ENCODE measurements at regions not wholly inside any gene's neighbourhood (a gene's known extent, or its start where the extent isn't known, plus 50 kb on each side); places are given as distances from the start of the nearest gene placed in this dataset.

DNA sequence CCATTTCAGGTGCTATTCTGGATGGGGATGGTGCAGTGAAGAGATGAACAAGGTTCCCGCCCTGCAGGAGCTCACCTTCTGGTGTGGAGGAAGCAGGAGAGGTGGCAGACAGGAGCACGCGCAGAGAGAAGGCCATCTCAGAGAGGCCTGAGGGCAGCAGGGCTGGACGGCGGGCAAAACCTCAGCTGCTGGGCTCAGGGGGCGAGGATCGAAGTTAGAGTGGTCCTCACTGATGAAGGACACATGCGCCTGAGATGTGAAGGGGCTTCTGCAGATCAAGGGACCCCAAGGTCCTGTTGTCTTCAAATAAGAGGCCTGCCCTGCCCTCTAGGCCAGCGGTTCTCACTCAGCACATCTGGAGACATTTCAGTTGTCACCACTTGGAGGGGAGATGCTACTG, 198.4 kb upstream of the PMEPA1 start:
- Histone ChIP-seq H3K36me3 (ENCODE audit: insufficient read depth, low read length) (no peaks in the 10 kb centered on the region), H3K4me2 (ENCODE audit: low read length) (no peak overlapping the region), H3K4me1 (ENCODE audit: insufficient read depth, low read length, poor library complexity, severe bottlenecking) (no peaks in the 10 kb centered on the region), H3K79me2 (ENCODE audit: insufficient read depth, low read depth, low read length) (no peaks in the 10 kb centered on the region), H3K9me2 (ENCODE audit: insufficient read depth, low read length) (no peaks in the 10 kb centered on the region), H3K4me3 (ENCODE audit: low read depth, low read length, poor library complexity, severe bottlenecking) (no peak overlapping the region), H2AFZ (ENCODE audit: low read length) (no peak overlapping the region), H4K20me1 (ENCODE audit: insufficient read depth, low read length) (no peaks in the 10 kb centered on the region), H3K27ac (ENCODE audit: low read depth, low read length, poor library complexity, severe bottlenecking) (no peak overlapping the region), H3K9me3 (ENCODE audit: low read length) (no peaks in the 10 kb centered on the region)
- no TSS peak for BruUV-seq (replicated peaks)
- DNase-seq (ENCODE audit: low spot score), result no peak
- CTCF ChIA-PET (ENCODE audit: unreplicated experiment), result interaction anchor here (0.6 kb wide), 1 partner anchor 405 kb away, joined by 3 read pairs; no protein-coding TSS in a partner anchor
- TF ChIP-seq EZH2phosphoT487 (IDR thresholded peaks at IDR 0.05; ENCODE audit: borderline replicate concordance, low read depth, low read length), result no peak
- TF ChIP-seq, protein P1, sequence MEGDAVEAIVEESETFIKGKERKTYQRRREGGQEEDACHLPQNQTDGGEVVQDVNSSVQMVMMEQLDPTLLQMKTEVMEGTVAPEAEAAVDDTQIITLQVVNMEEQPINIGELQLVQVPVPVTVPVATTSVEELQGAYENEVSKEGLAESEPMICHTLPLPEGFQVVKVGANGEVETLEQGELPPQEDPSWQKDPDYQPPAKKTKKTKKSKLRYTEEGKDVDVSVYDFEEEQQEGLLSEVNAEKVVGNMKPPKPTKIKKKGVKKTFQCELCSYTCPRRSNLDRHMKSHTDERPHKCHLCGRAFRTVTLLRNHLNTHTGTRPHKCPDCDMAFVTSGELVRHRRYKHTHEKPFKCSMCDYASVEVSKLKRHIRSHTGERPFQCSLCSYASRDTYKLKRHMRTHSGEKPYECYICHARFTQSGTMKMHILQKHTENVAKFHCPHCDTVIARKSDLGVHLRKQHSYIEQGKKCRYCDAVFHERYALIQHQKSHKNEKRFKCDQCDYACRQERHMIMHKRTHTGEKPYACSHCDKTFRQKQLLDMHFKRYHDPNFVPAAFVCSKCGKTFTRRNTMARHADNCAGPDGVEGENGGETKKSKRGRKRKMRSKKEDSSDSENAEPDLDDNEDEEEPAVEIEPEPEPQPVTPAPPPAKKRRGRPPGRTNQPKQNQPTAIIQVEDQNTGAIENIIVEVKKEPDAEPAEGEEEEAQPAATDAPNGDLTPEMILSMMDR (conservative IDR thresholded peaks at IDR 0.05; ENCODE audit: low read length), result no peak
- POLR2A ChIA-PET, result no interaction called here
- intact Hi-C loops (cut with micrococcal nuclease; ENCODE audit: unreplicated experiment), result no loop called here

DNA sequence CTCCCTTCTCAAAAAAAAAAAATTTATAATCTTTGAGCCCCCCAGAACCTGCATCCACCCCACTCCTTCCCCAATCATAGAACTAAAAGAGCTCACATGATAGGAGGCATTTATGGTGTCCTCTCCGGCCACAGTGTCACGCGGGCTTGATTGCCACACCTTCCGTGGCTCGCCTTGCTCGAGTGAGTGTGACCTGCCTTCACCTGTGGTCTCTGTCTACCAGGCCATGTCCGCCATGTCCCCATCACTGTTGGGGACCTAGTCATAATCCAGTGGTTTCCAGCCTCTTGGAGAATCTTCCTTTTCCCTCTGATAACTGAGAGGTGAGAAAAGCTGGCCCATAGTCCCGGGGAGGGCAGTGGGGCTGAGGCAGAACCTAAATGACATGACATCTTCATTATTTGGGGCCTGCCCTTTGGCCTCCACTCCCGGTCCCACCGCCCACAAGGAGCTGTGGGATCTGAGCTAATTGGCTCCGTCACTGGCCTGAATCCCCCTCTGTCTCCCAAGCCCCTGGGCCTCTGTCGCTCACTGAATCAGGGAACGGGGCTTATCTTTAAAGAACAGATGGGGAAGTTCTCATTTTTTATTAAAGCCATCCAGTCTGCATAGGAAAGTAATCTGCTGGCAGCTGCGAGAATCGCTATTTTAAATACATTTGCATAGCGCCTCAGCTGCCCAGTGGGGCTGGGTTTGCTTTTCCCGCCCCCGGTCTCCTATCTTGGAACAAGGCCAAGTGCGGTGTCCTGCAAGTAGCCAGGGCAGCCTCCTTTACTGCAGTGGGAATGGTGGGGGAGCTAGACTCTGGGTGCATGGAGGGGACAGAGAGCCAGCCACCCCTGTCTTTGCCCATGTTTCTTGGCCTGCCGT, 197.6 kb upstream of the PMEPA1 start:
- no peak overlapping the region for H3K27ac ChIP-seq (ENCODE audit: low read depth, low read length, poor library complexity, severe bottlenecking)
- BruUV-seq (replicated peaks), result no TSS peak
- no peak overlapping the region for H2AFZ ChIP-seq (ENCODE audit: low read length)
- intact Hi-C loops (cut with micrococcal nuclease; ENCODE audit: unreplicated experiment), result no loop called here
- H3K4me2 ChIP-seq (ENCODE audit: low read length), result no peak overlapping the region
- POLR2A ChIA-PET, result interaction anchor here (1.4 kb wide), 1 partner anchor 9 kb away, joined by 5 read pairs; no protein-coding TSS in a partner anchor
- no peak for DNase-seq (ENCODE audit: low spot score)
- H3K79me2 ChIP-seq (ENCODE audit: insufficient read depth, low read depth, low read length), result no peaks in the 10 kb centered on the region
- no peaks in the 10 kb centered on the region for H3K36me3 ChIP-seq (ENCODE audit: insufficient read depth, low read length)
- no peaks in the 10 kb centered on the region for H3K4me1 ChIP-seq (ENCODE audit: insufficient read depth, low read length, poor library complexity, severe bottlenecking)
- H3K4me3 ChIP-seq (ENCODE audit: low read depth, low read length, poor library complexity, severe bottlenecking), result no peak overlapping the region
- no peaks in the 10 kb centered on the region for H3K9me3 ChIP-seq (ENCODE audit: low read length)
- TF ChIP-seq, protein P1 (conservative IDR thresholded peaks at IDR 0.05; ENCODE audit: low read length), result no peak
- TF ChIP-seq EZH2phosphoT487 (IDR thresholded peaks at IDR 0.05; ENCODE audit: borderline replicate concordance, low read depth, low read length), result no peak
- CTCF ChIA-PET (ENCODE audit: unreplicated experiment), result interaction anchor here (0.6 kb wide), 1 partner anchor 405 kb away, joined by 3 read pairs; no protein-coding TSS in a partner anchor
- no peaks in the 10 kb centered on the region for H3K9me2 ChIP-seq (ENCODE audit: insufficient read depth, low read length)
- H4K20me1 ChIP-seq (ENCODE audit: insufficient read depth, low read length), result no peaks in the 10 kb centered on the region

DNA sequence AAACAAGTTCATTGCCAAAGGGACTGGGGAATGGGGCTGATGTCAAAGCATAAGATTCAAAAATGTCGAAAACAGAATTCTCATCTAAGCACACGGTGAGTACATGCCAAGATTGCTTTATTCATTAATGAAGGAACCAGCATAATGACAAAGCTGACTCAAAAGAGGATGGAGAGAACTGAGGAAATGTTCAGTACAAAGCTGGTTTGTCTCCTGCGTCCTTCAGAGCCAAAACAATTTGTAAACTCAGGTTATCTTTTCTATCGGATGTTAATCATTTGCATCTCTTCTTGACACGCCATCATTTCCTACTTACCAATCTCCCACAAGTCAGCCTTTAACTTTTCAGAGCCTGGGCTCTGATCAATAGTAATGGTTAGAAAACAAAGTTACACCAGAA, 195.6 kb upstream of the PMEPA1 start:
- no peak overlapping the region for H3K4me3 ChIP-seq (ENCODE audit: low read depth, low read length, poor library complexity, severe bottlenecking)
- intact Hi-C loops (cut with micrococcal nuclease; ENCODE audit: unreplicated experiment), result no loop called here
- CTCF ChIA-PET (ENCODE audit: unreplicated experiment), result no interaction called here

More for the DNA sequence above, 195.6 kb upstream of the PMEPA1 start:
- Histone ChIP-seq H3K9me3 (ENCODE audit: low read length) (no peaks in the 10 kb centered on the region), H2AFZ (ENCODE audit: low read length) (no peak overlapping the region), H3K36me3 (ENCODE audit: insufficient read depth, low read length) (no peaks in the 10 kb centered on the region), H4K20me1 (ENCODE audit: insufficient read depth, low read length) (no peaks in the 10 kb centered on the region), H3K27ac (ENCODE audit: low read depth, low read length, poor library complexity, severe bottlenecking) (no peak overlapping the region), H3K4me1 (ENCODE audit: insufficient read depth, low read length, poor library complexity, severe bottlenecking) (no peaks in the 10 kb centered on the region), H3K4me2 (ENCODE audit: low read length) (no peak overlapping the region), H3K9me2 (ENCODE audit: insufficient read depth, low read length) (no peaks in the 10 kb centered on the region), H3K79me2 (ENCODE audit: insufficient read depth, low read depth, low read length) (no peaks in the 10 kb centered on the region)
- no peak for DNase-seq (ENCODE audit: low spot score)
- POLR2A ChIA-PET, result interaction anchor here (0.6 kb wide), 1 partner anchor 186 kb away, joined by 3 read pairs; no protein-coding TSS in a partner anchor
- no peak for TF ChIP-seq EZH2phosphoT487 (IDR thresholded peaks at IDR 0.05; ENCODE audit: borderline replicate concordance, low read depth, low read length)
- TF ChIP-seq, protein P1 (conservative IDR thresholded peaks at IDR 0.05; ENCODE audit: low read length), result no peak
- BruUV-seq (replicated peaks), result no TSS peak

Data from OCI-LY7 (cell line).